Psoas muscle (tissue), 7 donors: ENCODE measurements at regions not wholly inside any gene's neighbourhood (a gene's known extent, or its start where the extent isn't known, plus 50 kb on each side); places are given as distances from the start of the nearest gene placed in this dataset.

Experiments
- ATAC-seq, 4 donors: fragments of 200-7000 bp; cut with Tn5 transposase; one replicate each; pipeline ENCODE4 v1.9.1; 2020; ENCODE audit warnings: moderate library complexity in 3 of 4, mild to moderate bottlenecking in 2 of 4
- DNase-seq, 2 donors: peaks; one replicate each; pipeline ENCODE4 v3.0.0-alpha.2; 2020
- H3K27ac ChIP-seq: fragments of 200-600 bp; one replicate; pipeline ENCODE4 v1.8.0; 2022
- H3K27me3 ChIP-seq, 3 donors: fragments of 200-600 bp in 1 of 3; one replicate each; pipeline versions ENCODE4 v1.6.1 to v1.8.0; 2013 to 2022; ENCODE audit warnings: low read length in 2 of 3, mild to moderate bottlenecking in 2 of 3, moderate library complexity in 1 of 3; ENCODE audit not compliant: insufficient read depth in 3 of 3
- H3K36me3 ChIP-seq, 2 donors: fragments of 200-600 bp in 1 of 2; one replicate each; pipeline versions ENCODE4 v1.6.1 to v1.8.0; 2013 to 2022; ENCODE audit warnings: low read depth in 1 of 2, mild to moderate bottlenecking in 1 of 2, moderate library complexity in 1 of 2; ENCODE audit not compliant: insufficient read depth in 1 of 2
- H3K4me1 ChIP-seq: fragments of 200-600 bp; one replicate; pipeline ENCODE4 v1.8.0; 2022
- H3K4me3 ChIP-seq: fragments of 200-600 bp; one replicate; pipeline ENCODE4 v1.8.0; 2022; ENCODE audit warnings: mild to moderate bottlenecking
- H3K9me3 ChIP-seq: fragments of 200-600 bp; one replicate; pipeline ENCODE4 v1.8.0; 2022
- CTCF ChIP-seq: fragments of 200-600 bp; IDR thresholded peaks from one replicate; pipeline ENCODE4 v1.8.0; 2022; ENCODE audit warnings: antibody characterized with exemption
- WGBS, 3 donors: extraction: QIAGEN DNeasy Blood & Tissue Kit; methylation state at CpG; one replicate each; pipeline versions ENCODE4 v1.1.6 to v1.1.7; 2013; 5-methylcytosine and 5-hydroxymethylcytosine counted together
- intact Hi-C, 2 donors: fragments of 100-400 bp; cut with DNase I; formaldehyde crosslinking; loops; one replicate each; pipeline versions ENCODE4 v1.11.0 to v1.14.2; 2022
- donor health status: healthy with polysubstance abuse.
- donor health status: DM: no; HTN: no; CAD: no; lungs with moderate emphysema.
- donor health status: Bipolar disorder and iron deficiency.
- donor health status: healthy.
- donor health status: DM: yes; HTN: yes; CAD: no.
- donor health status: DM: no; HTN: no; CAD: no.
- donor health status: DM: yes; HTN: yes; CAD: no.

DNA sequence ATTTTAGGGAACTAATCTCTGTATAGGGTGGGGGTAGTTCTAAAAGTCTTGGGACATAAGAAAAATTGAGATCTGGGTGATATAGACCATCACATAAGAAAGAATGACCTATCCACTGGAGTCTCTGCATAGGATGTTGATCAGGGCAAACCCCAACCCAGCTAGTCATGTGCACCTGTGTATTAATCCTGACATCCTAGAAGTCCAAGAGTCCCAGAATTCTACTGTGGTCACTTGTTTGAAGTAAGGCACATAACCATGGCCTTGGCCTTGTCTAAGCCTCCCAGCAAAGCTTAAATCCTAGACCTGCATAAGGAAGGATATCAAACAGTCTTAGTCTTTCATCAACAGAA is 334.1 kb upstream of the DCN start:
- TF ChIP-seq CTCF, result no peak
- intact Hi-C loops, result no loop called here
- Histone ChIP-seq H3K27ac (no peak overlapping the region), H3K36me3 (no peaks in the 10 kb centered on the region), H3K27me3 (peaks cover 0 to 4% (median 0%) of the 10 kb centered on the region in 3 donors), H3K4me3 (no peak overlapping the region), H3K9me3 (no peaks in the 10 kb centered on the region), H3K4me1 (no peaks in the 10 kb centered on the region)
- DNase-seq (no peak), ATAC-seq (no peak)

GRCh38 chr12:91515944-91516694 is 333.5 kb upstream of the DCN start:
- Histone ChIP-seq H3K4me3 (no peak overlapping the region), H3K9me3 (no peaks in the 10 kb centered on the region), H3K4me1 (no peaks in the 10 kb centered on the region), H3K27me3 (peaks cover 0 to 4% (median 0%) of the 10 kb centered on the region in 3 donors), H3K27ac (no peak overlapping the region), H3K36me3 (no peaks in the 10 kb centered on the region)
- WGBS, 3 donors, result 61 to 67% (median 64%) methylated on average over 5 of the region's 5 CpGs
- ATAC-seq (no peak), DNase-seq (no peak)
- no peak for TF ChIP-seq CTCF
- intact Hi-C loops, result no loop called here

GRCh38 chr12:91513313-91513712 is 330.7 kb upstream of the DCN start:
- no peaks in the 10 kb centered on the region for H3K4me1 ChIP-seq
- WGBS, 3 donors, result 97 to 100% (median 97%) methylated on average over 1 of the region's 1 CpG
- no peak for TF ChIP-seq CTCF

GRCh38 chr12:91511795-91512420 is 329.3 kb upstream of the DCN start:
- DNase-seq, result no peak
- H3K9me3 ChIP-seq, result no peaks in the 10 kb centered on the region
- H3K36me3 ChIP-seq, result no peaks in the 10 kb centered on the region
- no peaks in the 10 kb centered on the region for H3K27me3 ChIP-seq
- no peak overlapping the region for H3K27ac ChIP-seq
- no peak for TF ChIP-seq CTCF
- no peak for ATAC-seq
- intact Hi-C loops, result no loop called here
- WGBS, 3 donors, result 65 to 93% (median 76%) methylated on average over 1 of the region's 1 CpG
- H3K4me1 ChIP-seq, result no peaks in the 10 kb centered on the region
- H3K4me3 ChIP-seq, result no peak overlapping the region

More at GRCh38 chr12:91513313-91513712, 330.7 kb upstream of the DCN start:
- ATAC-seq (no peak), DNase-seq (no peak)
- H3K4me3 ChIP-seq, result no peak overlapping the region
- no peak overlapping the region for H3K27ac ChIP-seq
- H3K9me3 ChIP-seq, result no peaks in the 10 kb centered on the region
- peaks cover 0 to 4% (median 0%) of the 10 kb centered on the region in 3 donors for H3K27me3 ChIP-seq
- H3K36me3 ChIP-seq, result no peaks in the 10 kb centered on the region
- intact Hi-C loops, result no loop called here
